NCI-H1417 (cell line): ENCODE measurements at regions not wholly inside any gene's neighbourhood (a gene's known extent, or its start where the extent isn't known, plus 50 kb on each side); places are given as distances from the start of the nearest gene placed in this dataset.
"Not testable (repeated sequence)": the region's sequence is repeated elsewhere in the genome, so short reads cannot be mapped to it uniquely, and the experiment has no call there.

ENCODE experiments used
- DNase-seq, 3 experiments: peaks; one replicate each; lab custom pipeline; 2025; lab: John Stamatoyannopoulos, UW

- DNase-seq = peak in 1 of 3 experiments; percentile 3
These were observed 273.8 kb upstream of the RPS23 start for GRCh38 chr5:82551840-82552385.

GRCh38 chr5:82551192-82551591 lies 273.0 kb upstream of the RPS23 start:
- no peak for DNase-seq

GRCh38 chr5:82549263-82549662 lies 271.1 kb upstream of the RPS23 start:
- no peak for DNase-seq

- DNase-seq = no peak
These were observed 265.9 kb upstream of the RPS23 start for GRCh38 chr5:82544004-82544403.

- no peak for DNase-seq
These were observed 262.1 kb upstream of the RPS23 start for GRCh38 chr5:82540301-82540700.

GRCh38 chr5:82538339-82539034 lies 260.3 kb upstream of the RPS23 start:
- no peak for DNase-seq

GRCh38 chr5:82537687-82538306 lies 259.6 kb upstream of the RPS23 start:
- DNase-seq = no peak

GRCh38 chr5:82534986-82535385 lies 256.8 kb upstream of the RPS23 start:
- no peak for DNase-seq

GRCh38 chr5:82532075-82532474 lies 253.9 kb upstream of the RPS23 start:
- DNase-seq = not testable (repeated sequence)

- DNase-seq = no peak
These were observed 248.4 kb upstream of the RPS23 start for GRCh38 chr5:82526540-82526939.

- no peak for DNase-seq
These were observed 247.5 kb upstream of the RPS23 start for GRCh38 chr5:82525626-82526025.

- DNase-seq = no peak
These were observed 245.5 kb upstream of the RPS23 start for GRCh38 chr5:82523633-82524032.

GRCh38 chr5:82522897-82523296 lies 244.7 kb upstream of the RPS23 start:
- DNase-seq = peak in 1 of 3 experiments; percentile 57

GRCh38 chr5:82521431-82522051 lies 243.4 kb upstream of the RPS23 start:
- no peak for DNase-seq

GRCh38 chr5:82519558-82519957 lies 241.4 kb upstream of the RPS23 start:
- DNase-seq = no peak

- no peak for DNase-seq
These were observed 239.5 kb upstream of the RPS23 start for GRCh38 chr5:82517544-82518075.

- peak; percentile 2 to 38 (median 5) for DNase-seq
These were observed 235.6 kb upstream of the RPS23 start for GRCh38 chr5:82513738-82514137.

- no peak for DNase-seq
These were observed 233.9 kb upstream of the RPS23 start for GRCh38 chr5:82512025-82512424.

- DNase-seq = no peak
These were observed 233.0 kb upstream of the RPS23 start for GRCh38 chr5:82511134-82511533.

GRCh38 chr5:82509762-82510161 lies 231.6 kb upstream of the RPS23 start:
- DNase-seq = no peak

GRCh38 chr5:82506390-82506789 lies 228.2 kb upstream of the RPS23 start:
- not testable (repeated sequence) for DNase-seq

GRCh38 chr5:82499725-82500244 lies 221.6 kb upstream of the RPS23 start:
- no peak for DNase-seq

GRCh38 chr5:82497242-82497641 lies 219.1 kb upstream of the RPS23 start:
- no peak for DNase-seq
